HS-27A (cell line): ENCODE measurements at regions not wholly inside any gene's neighbourhood (a gene's known extent, or its start where the extent isn't known, plus 50 kb on each side); places are given as distances from the start of the nearest gene placed in this dataset.
"Not testable (repeated sequence)": the region's sequence is repeated elsewhere in the genome, so short reads cannot be mapped to it uniquely, and the experiment has no call there.

ENCODE experiments used
- DNase-seq: peaks from one replicate; pipeline ENCODE4 v3.0.0-alpha.2; 2012; ENCODE audit warnings: low read depth, missing footprints

GRCh38 chr2:111579500-111580134 is 304.4 kb downstream of the ANAPC1 start:
- not testable (repeated sequence) for DNase-seq

DNA sequence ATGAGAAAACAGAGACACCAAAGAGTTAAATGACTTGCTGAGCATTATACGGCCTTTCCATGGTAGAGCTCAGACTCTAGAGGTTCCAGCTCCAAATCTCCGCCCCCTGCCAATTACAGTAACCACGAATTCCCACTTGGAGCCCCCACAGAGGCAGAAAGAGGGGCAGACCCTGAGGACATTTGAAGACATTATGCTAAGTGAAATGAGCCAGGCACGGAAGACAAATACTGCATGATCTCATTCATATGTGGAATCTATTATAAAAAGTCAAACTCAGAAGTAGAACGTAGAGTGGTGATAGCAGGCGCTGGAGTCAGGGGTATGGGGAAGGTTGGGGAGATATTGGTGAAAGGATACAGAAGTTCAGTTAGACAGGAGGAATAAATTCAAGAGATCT is 303.4 kb downstream of the ANAPC1 start:
- DNase-seq: not testable (repeated sequence)

DNA sequence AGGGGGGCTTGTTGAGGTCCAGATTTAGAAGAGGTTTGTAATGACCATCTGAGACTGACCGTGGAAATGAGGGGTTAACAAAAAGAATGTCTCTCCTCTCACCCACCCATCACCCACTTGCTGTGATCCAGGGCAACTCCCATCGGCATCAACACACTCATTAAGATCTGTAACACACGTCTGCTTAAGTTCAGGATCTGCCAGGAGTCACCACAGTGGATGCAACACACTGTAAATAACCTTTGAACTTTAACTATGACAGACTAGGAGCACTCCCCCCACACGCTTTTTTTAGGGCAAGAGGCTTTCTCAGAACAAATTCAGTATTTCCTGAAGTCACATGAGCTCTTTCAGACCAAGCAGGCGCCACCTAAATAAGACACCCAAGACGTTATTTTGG is 301.9 kb downstream of the ANAPC1 start:
- DNase-seq: not testable (repeated sequence)

- not testable (repeated sequence) for DNase-seq
Observed at GRCh38 chr2:111583480-111583879, 300.5 kb downstream of the ANAPC1 start.

DNA sequence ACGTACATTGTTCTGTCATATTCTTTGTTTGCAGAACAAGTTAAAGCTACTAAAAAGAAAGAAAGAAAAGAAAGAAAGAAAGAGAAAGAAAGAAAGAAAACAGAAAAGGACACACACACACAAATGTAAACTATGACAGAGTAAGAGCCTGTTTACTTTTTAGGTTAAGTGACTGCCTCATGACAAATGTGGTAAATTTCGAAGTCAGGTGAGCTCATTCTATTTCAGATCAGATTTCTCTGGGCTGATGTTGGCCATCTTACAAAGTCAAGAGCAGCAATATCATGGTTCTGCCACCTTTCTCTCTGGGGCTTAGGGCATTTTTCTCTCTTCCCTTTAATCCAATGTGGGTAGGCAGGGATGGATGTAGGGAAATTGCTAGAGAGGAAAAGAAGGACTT is 299.5 kb downstream of the ANAPC1 start:
- not testable (repeated sequence) for DNase-seq

DNA sequence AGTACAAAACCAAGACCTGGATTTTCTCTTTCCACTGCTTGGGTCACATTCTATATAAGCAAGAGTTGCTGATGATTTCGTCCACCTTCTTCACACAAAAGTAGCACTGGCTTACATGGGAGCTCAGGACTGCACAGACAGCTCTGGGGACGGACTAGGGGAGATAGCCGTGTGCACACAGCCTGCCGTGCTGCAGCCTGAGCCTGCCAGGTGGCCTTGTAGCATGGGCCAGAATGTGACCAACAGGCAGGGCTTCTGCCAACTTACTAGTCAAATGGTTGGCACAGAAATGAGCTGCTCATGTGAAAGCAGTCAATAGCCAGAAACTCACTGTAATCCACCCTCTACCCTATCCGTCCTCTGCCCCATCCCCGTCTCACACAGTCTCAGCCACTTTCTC is 299.0 kb downstream of the ANAPC1 start:
- not testable (repeated sequence) for DNase-seq

- not testable (repeated sequence) for DNase-seq
Observed at GRCh38 chr2:111586014-111586413, 298.0 kb downstream of the ANAPC1 start.

- not testable (repeated sequence) for DNase-seq
Observed at GRCh38 chr2:111595072-111595471, 288.9 kb downstream of the ANAPC1 start.

- not testable (repeated sequence) for DNase-seq
Observed at GRCh38 chr2:111596808-111597705, 286.9 kb downstream of the ANAPC1 start.

DNA sequence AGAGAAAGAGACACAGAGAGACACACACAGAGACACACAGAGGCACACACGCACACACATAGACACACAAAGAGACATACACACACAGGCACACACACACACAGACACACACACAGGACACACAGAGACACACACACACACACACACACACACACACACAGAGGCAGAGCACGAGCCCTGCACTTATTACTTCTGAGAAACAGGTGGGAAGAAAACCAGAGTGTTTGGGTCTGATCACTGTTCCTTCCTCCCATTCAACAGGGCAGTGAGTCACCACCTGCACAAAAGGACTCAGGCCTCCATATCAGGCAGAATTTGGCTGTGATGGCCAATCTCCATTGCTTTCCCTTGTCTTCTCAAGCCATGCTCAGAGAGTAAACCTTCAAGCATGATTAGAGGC is 285.0 kb downstream of the ANAPC1 start:
- not testable (repeated sequence) for DNase-seq

GRCh38 chr2:111602259-111602658 is 281.7 kb downstream of the ANAPC1 start:
- DNase-seq: not testable (repeated sequence)

- not testable (repeated sequence) for DNase-seq
Observed at GRCh38 chr2:111605798-111606197, 278.2 kb downstream of the ANAPC1 start.

GRCh38 chr2:111606632-111607031 is 277.4 kb downstream of the ANAPC1 start:
- DNase-seq: not testable (repeated sequence)

DNA sequence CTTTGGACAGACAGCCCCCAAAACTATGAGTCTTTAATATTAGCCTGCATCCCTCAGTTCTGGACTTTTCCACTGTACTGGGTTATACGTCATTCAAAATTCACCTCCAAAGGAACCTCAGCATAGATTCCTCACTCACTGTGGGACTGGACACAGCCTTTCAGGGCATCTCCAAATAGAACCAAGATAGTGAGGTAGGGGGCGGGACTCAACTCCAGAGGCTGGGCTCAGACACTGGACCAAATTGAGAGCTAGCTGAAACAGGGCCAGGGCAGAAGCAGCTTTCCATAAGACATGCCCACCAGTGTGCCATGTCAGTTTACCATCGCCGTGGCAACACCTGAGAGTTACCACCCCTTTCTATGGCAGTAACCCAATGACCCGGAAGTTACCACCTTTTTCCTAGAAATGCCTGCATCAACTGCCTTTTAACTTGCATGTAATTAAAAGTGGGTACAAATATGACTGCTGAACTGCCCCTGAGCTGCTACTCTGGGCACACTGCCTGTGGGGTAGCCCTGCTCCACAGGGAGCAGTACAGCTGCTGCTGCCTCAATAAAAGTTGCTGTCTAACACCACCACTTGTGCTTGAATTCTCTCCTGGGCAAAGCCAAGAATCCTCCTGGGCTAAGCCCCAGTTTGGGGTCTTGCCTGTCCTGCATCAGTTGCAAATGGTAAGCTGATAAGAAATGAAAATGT is 274.7 kb downstream of the ANAPC1 start:
- not testable (repeated sequence) for DNase-seq

DNA sequence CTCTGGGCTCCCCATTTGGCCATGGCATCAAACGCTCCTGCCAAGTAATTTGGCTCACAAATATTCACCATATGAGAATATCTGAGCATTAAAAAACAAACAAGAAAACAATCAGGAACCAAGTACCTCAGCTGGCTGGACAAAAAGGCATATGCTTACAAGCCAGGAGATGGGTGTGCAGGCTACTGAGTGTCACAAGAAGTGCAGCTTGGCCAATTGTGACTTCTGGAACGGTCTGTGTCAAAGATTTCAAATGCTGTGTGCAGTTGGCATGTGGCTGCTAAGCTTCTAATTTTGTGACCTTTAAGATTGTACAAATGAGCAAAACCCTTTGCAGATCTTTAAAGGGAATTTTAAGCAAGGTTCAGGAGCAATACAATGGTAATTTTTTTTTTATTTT is 274.0 kb downstream of the ANAPC1 start:
- DNase-seq: not testable (repeated sequence)

DNA sequence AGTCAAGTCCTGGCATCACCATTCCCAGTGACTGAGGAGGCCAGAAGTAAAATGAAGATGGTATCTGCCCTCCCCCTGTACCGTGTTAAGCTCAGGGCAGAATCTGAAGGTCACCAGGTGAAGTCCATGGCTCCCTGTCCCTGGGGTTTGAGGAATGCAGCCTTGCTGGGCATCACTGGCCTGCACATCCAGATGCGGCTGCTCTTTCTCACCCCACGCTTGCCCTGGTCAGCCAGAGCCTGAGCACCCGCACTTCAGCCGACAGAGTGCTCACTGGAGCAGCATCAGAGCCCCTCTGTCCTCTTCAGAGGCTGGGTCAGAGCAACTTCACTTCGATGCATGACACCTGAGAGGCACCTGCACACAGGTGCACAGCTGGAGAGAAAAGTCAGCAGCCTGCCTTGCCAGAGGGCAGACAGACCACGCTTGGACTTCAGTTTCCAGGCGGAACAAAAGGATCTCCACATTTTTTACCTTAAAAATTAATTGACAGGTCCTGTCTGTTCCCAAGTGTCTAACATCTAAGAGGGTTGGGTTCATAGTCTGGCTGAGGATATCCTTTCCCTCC is 267.3 kb downstream of the ANAPC1 start:
- DNase-seq: no peak

- peak; percentile 50 for DNase-seq
Observed at GRCh38 chr2:111617299-111618225, 266.4 kb downstream of the ANAPC1 start.

DNA sequence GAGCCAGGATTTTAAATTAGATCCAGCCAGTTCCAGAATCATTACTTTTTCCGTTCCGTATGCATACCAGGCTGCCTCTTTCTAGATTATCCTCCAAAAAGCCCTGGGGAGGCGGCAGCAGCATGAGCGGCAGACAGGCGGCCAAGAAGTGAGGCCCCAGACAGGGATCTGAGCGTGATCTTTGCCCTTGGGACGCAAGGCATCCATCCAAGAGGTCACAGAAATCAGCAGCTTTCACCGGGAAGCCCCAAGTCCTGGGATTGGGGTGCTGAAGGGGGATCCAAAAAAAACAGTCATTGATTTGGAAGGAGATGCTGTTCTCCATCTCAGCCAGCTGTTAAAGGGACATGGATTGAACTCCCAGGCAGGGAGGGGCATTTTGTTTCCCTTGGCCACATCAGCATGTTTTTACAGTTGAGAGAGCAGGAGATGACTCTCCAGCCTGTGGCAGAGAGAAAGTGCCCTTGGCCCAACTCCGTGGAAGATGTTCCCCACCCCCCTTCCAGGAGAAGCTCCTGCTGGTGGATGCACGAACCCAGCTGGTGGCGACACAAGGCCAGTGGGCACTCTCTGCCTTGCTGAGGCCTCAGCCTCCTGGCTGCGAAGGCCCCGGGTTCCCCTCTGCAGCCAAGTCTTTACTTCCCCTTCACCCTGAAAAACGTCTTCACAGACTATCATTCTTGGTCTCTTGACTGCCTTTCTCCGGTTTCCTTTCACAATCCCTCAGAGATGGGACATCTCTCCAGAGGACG is 265.6 kb downstream of the ANAPC1 start:
- DNase-seq: no peak

GRCh38 chr2:111618978-111619902 is 264.8 kb downstream of the ANAPC1 start:
- no peak for DNase-seq
